ENCODE measurements at regions not wholly inside any gene's neighbourhood (a gene's known extent, or its start where the extent isn't known, plus 50 kb on each side); places are given as distances from the start of the nearest gene placed in this dataset.

- no peaks in the 10 kb centered on the region for H3K27me3 ChIP-seq (ENCODE audit: insufficient read depth, poor library complexity, severe bottlenecking)
- H3K36me3 ChIP-seq (ENCODE audit: low read depth), result no peaks in the 10 kb centered on the region
- H3K4me3 ChIP-seq (ENCODE audit: severe bottlenecking), result no peak overlapping the region
- no peaks in the 10 kb centered on the region for H3K4me1 ChIP-seq (ENCODE audit: insufficient read depth, poor library complexity, severe bottlenecking)
- TF ChIP-seq CTCF (IDR thresholded peaks at IDR 0.05; ENCODE audit: poor library complexity, severe bottlenecking), result no peak
- H3K9me3 ChIP-seq (ENCODE audit: severe bottlenecking), result no peaks in the 10 kb centered on the region
- H3K27ac ChIP-seq (ENCODE audit: poor library complexity, severe bottlenecking), result no peak overlapping the region
- DNase-seq (ENCODE audit: low spot score) (no peak), ATAC-seq (ENCODE audit: low read depth) (no peak)
Measured at GRCh38 chr10:118918116-118918515, 111.4 kb upstream of the NANOS1 start.

- no peak for ATAC-seq (ENCODE audit: low read depth)
- H3K27me3 ChIP-seq (ENCODE audit: insufficient read depth, poor library complexity, severe bottlenecking), result no peaks in the 10 kb centered on the region
- H3K9me3 ChIP-seq (ENCODE audit: severe bottlenecking), result no peaks in the 10 kb centered on the region
- no peak for TF ChIP-seq CTCF (IDR thresholded peaks at IDR 0.05; ENCODE audit: poor library complexity, severe bottlenecking)
- no peaks in the 10 kb centered on the region for H3K36me3 ChIP-seq (ENCODE audit: low read depth)
- H3K4me3 ChIP-seq (ENCODE audit: severe bottlenecking), result no peak overlapping the region
- no peaks in the 10 kb centered on the region for H3K4me1 ChIP-seq (ENCODE audit: insufficient read depth, poor library complexity, severe bottlenecking)
- no peak overlapping the region for H3K27ac ChIP-seq (ENCODE audit: poor library complexity, severe bottlenecking)
- DNase-seq (ENCODE audit: low spot score), result no peak
Measured at GRCh38 chr10:118918587-118918986, 110.9 kb upstream of the NANOS1 start.

- no peak for ATAC-seq (ENCODE audit: low read depth)
- H3K27me3 ChIP-seq (ENCODE audit: insufficient read depth, poor library complexity, severe bottlenecking), result no peaks in the 10 kb centered on the region
Measured at GRCh38 chr10:118920206-118920605, 109.3 kb upstream of the NANOS1 start.

GRCh38 chr10:118922226-118922625 lies 107.3 kb upstream of the NANOS1 start:
- Histone ChIP-seq H3K36me3 (ENCODE audit: low read depth) (no peaks in the 10 kb centered on the region), H3K9me3 (ENCODE audit: severe bottlenecking) (no peaks in the 10 kb centered on the region), H3K4me1 (ENCODE audit: insufficient read depth, poor library complexity, severe bottlenecking) (no peaks in the 10 kb centered on the region), H3K27me3 (ENCODE audit: insufficient read depth, poor library complexity, severe bottlenecking) (no peaks in the 10 kb centered on the region), H3K27ac (ENCODE audit: poor library complexity, severe bottlenecking) (no peak overlapping the region), H3K4me3 (ENCODE audit: severe bottlenecking) (no peak overlapping the region)
- DNase-seq (ENCODE audit: low spot score) (no peak), ATAC-seq (ENCODE audit: low read depth) (0 out of 3 replicates have a peak, but pooled peaks have one; percentile 17)
- TF ChIP-seq CTCF (IDR thresholded peaks at IDR 0.05; ENCODE audit: poor library complexity, severe bottlenecking), result no peak

More at GRCh38 chr10:118920206-118920605, 109.3 kb upstream of the NANOS1 start:
- H3K4me1 ChIP-seq (ENCODE audit: insufficient read depth, poor library complexity, severe bottlenecking), result no peaks in the 10 kb centered on the region
- no peaks in the 10 kb centered on the region for H3K9me3 ChIP-seq (ENCODE audit: severe bottlenecking)
- H3K36me3 ChIP-seq (ENCODE audit: low read depth), result no peaks in the 10 kb centered on the region
- DNase-seq (ENCODE audit: low spot score), result no peak
- no peak overlapping the region for H3K27ac ChIP-seq (ENCODE audit: poor library complexity, severe bottlenecking)
- no peak for TF ChIP-seq CTCF (IDR thresholded peaks at IDR 0.05; ENCODE audit: poor library complexity, severe bottlenecking)
- no peak overlapping the region for H3K4me3 ChIP-seq (ENCODE audit: severe bottlenecking)

- Histone ChIP-seq H3K27ac (ENCODE audit: poor library complexity, severe bottlenecking) (no peak overlapping the region), H3K9me3 (ENCODE audit: severe bottlenecking) (no peaks in the 10 kb centered on the region), H3K4me3 (ENCODE audit: severe bottlenecking) (no peak overlapping the region), H3K4me1 (ENCODE audit: insufficient read depth, poor library complexity, severe bottlenecking) (no peaks in the 10 kb centered on the region), H3K27me3 (ENCODE audit: insufficient read depth, poor library complexity, severe bottlenecking) (no peaks in the 10 kb centered on the region), H3K36me3 (ENCODE audit: low read depth) (no peaks in the 10 kb centered on the region)
- ATAC-seq (ENCODE audit: low read depth), result no peak
- TF ChIP-seq CTCF (IDR thresholded peaks at IDR 0.05; ENCODE audit: poor library complexity, severe bottlenecking), result no peak
- no peak for DNase-seq (ENCODE audit: low spot score)
Measured at GRCh38 chr10:118922972-118923371, 106.5 kb upstream of the NANOS1 start.

Measured in RWPE2 (cell line).